ENCODE measurements at regions not wholly inside any gene's neighbourhood (a gene's known extent, or its start where the extent isn't known, plus 50 kb on each side); places are given as distances from the start of the nearest gene placed in this dataset.

GRCh38 chr7:41035794-41036193, 667.1 kb downstream of the INHBA start:
- TF ChIP-seq CTCF (IDR thresholded peaks at IDR 0.05) (no peak), POLR2A (IDR thresholded peaks at IDR 0.05) (no peak)
